MM.1S (cell line): ENCODE measurements at regions not wholly inside any gene's neighbourhood (a gene's known extent, or its start where the extent isn't known, plus 50 kb on each side); places are given as distances from the start of the nearest gene placed in this dataset.
"Not testable (repeated sequence)": the region's sequence is repeated elsewhere in the genome, so short reads cannot be mapped to it uniquely, and the experiment has no call there.

Experiments used
- DNase-seq: peaks from one replicate; pipeline ENCODE4 v3.0.0-alpha.2; 2015
- H2AFZ ChIP-seq: fragments of 300-600 bp; sonication (generic); 2 replicates; pipeline ENCODE4 v1.6.0; 2016; ENCODE audit warnings: antibody characterized with exemption, low read length
- H3F3A ChIP-seq: fragments of 300-600 bp; sonication (generic); 2 replicates; pipeline ENCODE4 v1.6.1; 2016; ENCODE audit warnings: mild to moderate bottlenecking, antibody characterized with exemption, low read length, moderate library complexity, mixed read lengths; ENCODE audit not compliant: insufficient read depth
- H3K27ac ChIP-seq: fragments of 300-600 bp; sonication (generic); 2 replicates; pipeline ENCODE4 v1.5.1; 2016; ENCODE audit warnings: mild to moderate bottlenecking, low read length
- H3K27me3 ChIP-seq: fragments of 300-600 bp; sonication (generic); replicated peaks from 2 replicates; pipeline ENCODE4 v1.6.0; 2016; ENCODE audit warnings: low read length; ENCODE audit not compliant: insufficient read depth
- H3K36me3 ChIP-seq: fragments of 300-600 bp; sonication (generic); replicated peaks from 2 replicates; pipeline ENCODE4 v1.6.1; 2016; ENCODE audit warnings: mild to moderate bottlenecking, low read length, mixed read lengths; ENCODE audit not compliant: insufficient read depth
- H3K4me1 ChIP-seq: fragments of 300-600 bp; sonication (generic); 2 replicates; pipeline ENCODE4 v1.6.1; 2016; ENCODE audit warnings: low read length, mixed read lengths
- H3K4me2 ChIP-seq: fragments of 300-600 bp; sonication (generic); 2 replicates; pipeline ENCODE4 v1.6.0; 2016; ENCODE audit warnings: low read depth, low read length
- H3K4me3 ChIP-seq: fragments of 300-600 bp; sonication (generic); 2 replicates; pipeline ENCODE4 v1.5.1; 2016; ENCODE audit warnings: low read length, mixed read lengths
- H3K79me2 ChIP-seq: fragments of 300-600 bp; sonication (generic); 2 replicates; pipeline ENCODE4 v1.6.1; 2016; ENCODE audit warnings: mixed run types, low read length, mixed read lengths
- H3K9ac ChIP-seq: fragments of 300-600 bp; sonication (generic); 2 replicates; pipeline ENCODE4 v1.6.1; 2016; ENCODE audit warnings: low read length, mixed read lengths
- H3K9me2 ChIP-seq: fragments of 300-600 bp; sonication (generic); replicated peaks from 2 replicates; pipeline ENCODE4 v1.6.1; 2016; ENCODE audit warnings: mild to moderate bottlenecking, low read length, mixed read lengths; ENCODE audit not compliant: insufficient read depth
- H3K9me3 ChIP-seq: fragments of 300-600 bp; sonication (generic); replicated peaks from 2 replicates; pipeline ENCODE4 v1.6.1; 2016; ENCODE audit warnings: mild to moderate bottlenecking, low read length, mixed read lengths; ENCODE audit not compliant: insufficient read depth
- H4K20me1 ChIP-seq: fragments of 300-600 bp; sonication (generic); 2 replicates; pipeline ENCODE4 v1.6.1; 2016; ENCODE audit warnings: mild to moderate bottlenecking, low read length, moderate library complexity, mixed read lengths; ENCODE audit not compliant: insufficient read depth

DNA sequence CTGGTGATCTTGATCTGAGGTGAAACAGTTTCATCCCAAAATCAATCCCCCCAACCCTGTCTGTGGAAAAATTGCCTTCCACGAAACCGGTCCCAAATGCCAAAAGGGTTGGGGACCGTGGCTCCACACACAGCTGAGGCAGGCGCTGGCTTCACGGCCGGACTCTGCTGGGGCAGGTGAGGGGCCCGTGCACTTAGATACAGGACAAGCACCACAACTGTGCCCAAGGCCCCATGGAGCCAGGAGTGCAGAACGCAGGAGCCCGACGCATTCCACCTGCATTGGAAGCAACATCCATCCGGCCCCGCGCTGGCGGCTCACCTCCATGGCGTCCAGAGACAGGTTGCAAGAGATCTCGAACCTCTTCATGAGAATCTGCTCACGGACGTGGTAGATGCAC lies 5384.4 kb upstream of the TPTE start:
- not testable (repeated sequence) for H3K9me3 ChIP-seq, H3K27me3 ChIP-seq, DNase-seq, H4K20me1 ChIP-seq, H3K4me3 ChIP-seq, H3K27ac ChIP-seq, H3F3A ChIP-seq, H3K9ac ChIP-seq, H3K4me1 ChIP-seq, H3K79me2 ChIP-seq, H3K4me2 ChIP-seq, H3K9me2 ChIP-seq, H2AFZ ChIP-seq, H3K36me3 ChIP-seq

DNA sequence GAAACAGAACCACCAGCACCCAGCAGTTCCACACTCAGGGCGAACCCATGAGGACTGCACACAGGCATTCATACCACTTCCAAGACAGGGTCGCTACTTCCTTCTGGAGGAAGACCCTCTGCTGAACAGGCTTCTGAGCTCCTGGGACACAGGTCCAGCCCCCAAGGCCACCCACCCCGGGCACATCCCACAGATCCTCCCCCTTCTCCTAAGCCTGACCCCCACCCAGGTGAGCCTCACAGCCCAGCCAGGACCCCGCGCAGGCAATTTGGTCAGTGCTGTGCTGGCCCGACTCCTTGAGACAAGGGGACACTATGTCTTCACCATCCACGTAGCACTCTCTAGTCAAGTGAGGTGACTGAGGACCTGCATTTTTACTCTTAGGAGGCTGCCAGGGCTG lies 5382.7 kb upstream of the TPTE start:
- DNase-seq, H3K9me3 ChIP-seq, H3F3A ChIP-seq, H3K27ac ChIP-seq, H3K4me3 ChIP-seq, H3K9me2 ChIP-seq, H3K79me2 ChIP-seq, H3K4me2 ChIP-seq, H3K9ac ChIP-seq, H4K20me1 ChIP-seq, H3K4me1 ChIP-seq, H3K27me3 ChIP-seq, H3K36me3 ChIP-seq, H2AFZ ChIP-seq: not testable (repeated sequence)

GRCh38 chr21:5139528-5139927 lies 5381.9 kb upstream of the TPTE start:
- not testable (repeated sequence) for H3K79me2 ChIP-seq, H3K9ac ChIP-seq, H2AFZ ChIP-seq, H4K20me1 ChIP-seq, H3K27me3 ChIP-seq, H3K27ac ChIP-seq, H3K9me3 ChIP-seq, H3K4me3 ChIP-seq, H3K9me2 ChIP-seq, H3F3A ChIP-seq, H3K4me1 ChIP-seq, H3K4me2 ChIP-seq, H3K36me3 ChIP-seq, DNase-seq

DNA sequence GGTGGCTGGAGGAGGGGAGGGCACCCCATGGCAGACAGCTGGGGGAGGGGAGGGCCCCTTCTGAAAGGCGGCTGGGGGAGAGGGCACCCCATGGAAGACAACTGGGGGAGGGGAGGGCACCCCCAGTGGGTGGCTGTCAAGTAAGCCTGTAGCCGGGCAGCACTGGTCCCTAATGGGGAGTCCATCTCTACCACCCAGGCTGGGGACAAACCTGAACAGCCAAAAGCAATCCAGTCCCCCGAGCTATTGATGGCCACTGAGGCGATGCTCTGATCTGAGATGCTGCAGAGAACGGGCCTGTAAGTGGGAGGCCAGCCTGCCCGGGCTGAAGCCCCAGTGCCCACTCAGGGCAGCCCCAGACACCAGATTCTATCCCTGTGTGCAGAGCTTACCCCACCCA lies 5378.4 kb upstream of the TPTE start:
- H2AFZ ChIP-seq, result not testable (repeated sequence)

DNA sequence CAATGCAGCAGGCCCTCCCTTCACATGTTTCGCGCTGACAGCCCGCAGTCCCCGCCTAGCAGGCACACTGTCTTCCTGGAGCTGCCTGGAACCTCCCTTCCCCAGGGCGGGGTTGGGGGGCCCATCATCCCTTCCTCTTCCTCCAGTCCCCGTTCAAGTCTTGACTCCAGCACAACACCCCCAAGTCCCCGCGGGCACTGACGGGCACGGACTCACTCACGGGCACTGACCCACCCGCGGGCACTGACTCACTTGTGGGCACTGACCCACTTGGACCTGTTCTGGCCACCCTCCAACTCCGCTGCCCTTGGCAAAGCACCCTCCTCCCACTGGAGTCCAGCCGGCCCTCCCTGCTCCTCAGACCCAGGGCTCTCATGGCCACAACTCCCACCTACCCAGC lies 5376.7 kb upstream of the TPTE start:
- not testable (repeated sequence) for H3K9me3 ChIP-seq, H3K79me2 ChIP-seq, H3K27me3 ChIP-seq, H3K9ac ChIP-seq, DNase-seq, H3K9me2 ChIP-seq, H3K4me3 ChIP-seq, H4K20me1 ChIP-seq, H3K27ac ChIP-seq, H3K4me2 ChIP-seq, H3K36me3 ChIP-seq, H2AFZ ChIP-seq, H3F3A ChIP-seq, H3K4me1 ChIP-seq

More for the DNA sequence above, 5378.4 kb upstream of the TPTE start:
- H3K9me3 ChIP-seq, H3F3A ChIP-seq, H4K20me1 ChIP-seq, DNase-seq, H3K4me1 ChIP-seq, H3K9ac ChIP-seq, H3K36me3 ChIP-seq, H3K27me3 ChIP-seq, H3K9me2 ChIP-seq, H3K4me2 ChIP-seq, H3K4me3 ChIP-seq, H3K79me2 ChIP-seq, H3K27ac ChIP-seq: not testable (repeated sequence)

DNA sequence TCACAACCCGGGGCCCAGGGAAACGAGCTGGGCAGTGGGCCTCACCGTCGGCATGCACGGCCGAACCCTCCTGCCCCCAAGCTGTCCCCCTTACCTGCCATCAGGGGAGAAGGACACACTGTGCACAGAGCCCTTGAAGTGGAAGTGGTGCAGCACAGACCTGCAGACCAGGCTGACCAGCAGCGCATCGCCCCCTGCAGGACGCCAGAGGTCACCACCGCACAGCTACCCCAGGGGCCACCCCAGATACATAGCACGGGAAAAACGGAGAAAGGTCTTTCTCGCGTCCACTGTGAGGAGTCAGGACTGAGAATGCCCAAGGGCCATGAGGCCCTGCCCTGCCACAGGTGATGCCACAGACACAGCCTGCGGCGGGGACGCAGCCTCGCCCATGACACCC lies 5373.7 kb upstream of the TPTE start:
- H3K4me2 ChIP-seq, H3K4me3 ChIP-seq, H3K9ac ChIP-seq, H3K4me1 ChIP-seq, H3K27me3 ChIP-seq, H4K20me1 ChIP-seq, H2AFZ ChIP-seq, DNase-seq, H3F3A ChIP-seq, H3K27ac ChIP-seq, H3K79me2 ChIP-seq, H3K36me3 ChIP-seq, H3K9me2 ChIP-seq, H3K9me3 ChIP-seq: not testable (repeated sequence)

DNA sequence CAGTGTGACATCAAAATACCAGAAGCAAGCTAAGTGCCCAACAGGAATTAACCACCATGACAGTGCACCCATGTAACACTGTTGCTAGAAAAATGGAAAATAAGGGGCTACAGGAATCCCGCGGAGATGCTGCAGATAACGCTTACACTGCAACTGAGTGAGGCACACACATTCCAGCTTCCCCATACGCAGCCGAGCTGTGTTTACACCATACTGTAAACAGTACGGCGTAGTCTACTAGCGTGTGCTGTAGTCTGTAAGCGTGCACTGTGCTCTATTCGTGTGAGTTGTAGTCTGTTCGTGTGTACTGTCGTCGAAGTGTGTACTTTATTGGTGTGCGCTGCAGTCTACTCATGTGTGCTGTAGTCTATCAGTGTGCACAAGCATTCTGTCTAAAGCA lies 5372.2 kb upstream of the TPTE start:
- H3K27me3 ChIP-seq, H3K79me2 ChIP-seq, H3K4me2 ChIP-seq, H3K9me2 ChIP-seq, H2AFZ ChIP-seq, H3K9me3 ChIP-seq, H3F3A ChIP-seq, DNase-seq, H3K4me1 ChIP-seq, H3K36me3 ChIP-seq, H3K27ac ChIP-seq, H4K20me1 ChIP-seq, H3K9ac ChIP-seq, H3K4me3 ChIP-seq: not testable (repeated sequence)

DNA sequence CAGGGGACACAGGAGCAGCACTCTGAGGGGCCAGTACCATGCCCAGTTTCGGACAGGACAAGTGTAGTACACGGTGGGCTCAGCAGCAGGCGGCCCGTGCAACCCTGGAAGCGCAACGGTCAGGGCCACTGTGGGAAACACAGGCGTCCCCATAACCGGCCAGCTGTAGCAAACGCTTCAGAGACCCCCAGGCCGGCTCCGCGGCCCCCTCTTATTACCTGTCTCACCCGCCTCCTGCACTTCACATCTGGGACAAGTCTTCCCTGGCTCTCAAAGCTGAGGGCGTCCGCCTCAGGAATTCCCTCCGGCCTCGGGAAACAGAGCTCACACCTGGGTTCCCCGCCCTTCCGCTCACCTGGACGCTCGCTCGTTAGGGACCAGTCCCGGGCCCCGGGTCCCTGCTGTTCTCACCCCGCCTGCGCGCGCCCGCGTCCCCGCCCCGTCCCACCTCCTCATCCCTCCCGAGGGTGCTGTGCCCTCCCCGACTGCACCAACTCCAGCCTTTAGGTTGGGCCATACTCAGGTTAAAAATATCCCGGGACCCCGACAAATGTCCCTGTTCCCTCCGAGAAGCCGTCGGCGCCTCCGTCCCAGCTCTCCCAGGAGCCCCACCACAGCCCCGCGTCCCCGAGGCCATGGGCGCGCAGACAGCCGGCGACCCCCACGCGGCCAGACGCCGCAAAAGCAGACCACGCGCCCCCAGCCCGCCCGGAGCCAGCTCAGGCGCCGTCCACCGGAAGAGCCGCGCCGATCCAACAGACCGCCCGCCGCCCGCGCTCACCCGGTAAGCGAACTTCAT lies 5367.3 kb upstream of the TPTE start:
- H3K9me3 ChIP-seq, H3K4me3 ChIP-seq, H3K4me2 ChIP-seq, H3K9me2 ChIP-seq, H3K27ac ChIP-seq, H3K4me1 ChIP-seq, H3K79me2 ChIP-seq, H2AFZ ChIP-seq, H4K20me1 ChIP-seq, DNase-seq, H3F3A ChIP-seq, H3K36me3 ChIP-seq, H3K27me3 ChIP-seq, H3K9ac ChIP-seq: not testable (repeated sequence)
